Glomerular visceral epithelial cell (primary cell): ENCODE measurements at regions not wholly inside any gene's neighbourhood (a gene's known extent, or its start where the extent isn't known, plus 50 kb on each side); places are given as distances from the start of the nearest gene placed in this dataset.
A peak's percentile ranks its signal among the peaks of the same experiment; 100 is the strongest.
"Not testable (repeated sequence)": the region's sequence is repeated elsewhere in the genome, so short reads cannot be mapped to it uniquely, and the experiment has no call there.

Experiments used
- DNase-seq: peaks from one replicate; pipeline ENCODE4 v3.0.0-alpha.2; 2016; ENCODE audit errors: extremely low spot score

DNA sequence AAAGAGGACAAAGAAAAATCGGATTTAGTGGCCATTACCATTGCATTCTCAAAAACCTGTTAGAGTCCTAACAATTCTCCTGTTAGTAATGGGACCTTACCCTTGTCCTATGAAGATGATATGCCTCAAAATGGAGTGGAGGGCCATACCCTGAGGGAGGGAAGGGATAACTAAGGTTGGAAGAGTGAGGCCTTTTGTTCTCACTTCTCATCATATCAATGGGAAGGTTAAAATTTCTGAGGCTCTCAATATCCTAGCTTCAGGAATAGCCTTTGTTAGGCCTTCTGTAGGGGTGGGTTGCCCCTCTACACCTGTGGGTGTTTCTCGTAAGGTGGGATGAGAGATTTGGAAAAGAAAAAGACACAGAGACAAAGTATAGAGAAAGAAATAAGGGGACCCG is 109.4 kb upstream of the SGIP1 start:
- DNase-seq, result not testable (repeated sequence)

DNA sequence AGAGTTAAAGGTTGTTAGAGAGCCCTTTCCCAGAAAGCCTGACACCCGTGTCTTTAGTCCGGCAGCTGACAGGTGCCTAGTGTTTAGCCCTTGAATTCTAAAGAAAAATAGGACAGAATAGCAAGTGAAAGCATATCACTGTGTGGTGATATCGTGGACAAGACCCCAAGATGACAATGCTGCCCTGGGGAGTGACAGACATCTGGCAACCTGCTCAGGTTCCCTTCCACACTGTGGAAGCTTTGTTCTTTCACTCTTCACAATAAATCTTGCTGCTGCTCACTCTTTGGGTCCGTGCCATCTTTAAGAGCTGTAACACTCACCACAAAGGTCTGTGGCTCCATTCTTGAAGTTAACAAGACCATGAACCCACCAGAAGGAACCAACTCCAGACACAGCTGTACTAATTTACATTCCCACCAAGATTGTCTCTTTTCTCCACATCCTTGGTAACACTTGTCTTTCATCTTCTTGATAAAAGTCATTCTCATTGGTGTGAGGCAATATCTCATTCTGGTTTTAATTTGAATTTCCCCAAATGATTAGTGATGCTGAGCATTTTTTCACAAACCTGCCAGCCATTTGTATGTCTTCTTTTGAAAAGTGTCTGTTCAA is 107.6 kb upstream of the SGIP1 start:
- DNase-seq, result no peak

DNA sequence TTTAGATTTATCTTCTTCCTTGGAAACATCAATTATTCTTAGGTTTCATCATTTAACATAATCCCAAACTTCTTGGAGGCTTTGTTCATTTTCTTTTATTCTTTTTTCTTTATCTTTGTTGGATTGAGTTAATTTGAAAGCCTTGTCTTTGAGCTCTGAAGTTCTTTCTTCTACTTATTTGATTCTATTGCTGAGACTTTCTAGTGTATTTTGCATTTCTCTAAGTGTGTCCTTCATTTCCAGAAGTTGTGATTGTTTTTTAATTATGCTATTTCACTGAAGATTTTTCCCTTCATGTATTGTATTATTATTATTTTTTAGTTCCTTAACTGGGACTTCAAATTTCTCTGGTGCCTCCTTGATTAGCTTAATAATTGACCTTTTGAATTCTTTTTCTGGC is 103.1 kb upstream of the SGIP1 start:
- not testable (repeated sequence) for DNase-seq

DNA sequence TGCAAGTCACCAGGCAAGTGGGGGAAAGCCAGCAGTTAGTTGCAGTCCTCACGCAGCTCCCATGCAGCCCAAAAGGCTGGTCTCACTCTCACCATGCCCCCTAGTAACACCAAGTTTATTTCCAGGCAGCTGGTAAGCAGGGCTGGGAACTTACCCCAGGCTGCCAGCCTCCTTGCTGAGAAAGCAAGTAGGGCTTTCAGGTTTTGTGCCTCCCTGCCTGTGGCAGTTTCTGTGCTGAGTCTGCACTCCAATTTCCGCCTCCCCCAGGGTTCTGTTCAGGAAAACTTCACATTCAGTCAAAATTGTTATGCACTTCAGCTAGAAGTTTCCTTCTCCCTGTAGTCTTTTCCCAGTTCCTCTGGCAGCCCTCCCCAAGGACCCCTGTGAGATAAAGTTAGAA is 102.0 kb upstream of the SGIP1 start:
- no peak for DNase-seq

DNA sequence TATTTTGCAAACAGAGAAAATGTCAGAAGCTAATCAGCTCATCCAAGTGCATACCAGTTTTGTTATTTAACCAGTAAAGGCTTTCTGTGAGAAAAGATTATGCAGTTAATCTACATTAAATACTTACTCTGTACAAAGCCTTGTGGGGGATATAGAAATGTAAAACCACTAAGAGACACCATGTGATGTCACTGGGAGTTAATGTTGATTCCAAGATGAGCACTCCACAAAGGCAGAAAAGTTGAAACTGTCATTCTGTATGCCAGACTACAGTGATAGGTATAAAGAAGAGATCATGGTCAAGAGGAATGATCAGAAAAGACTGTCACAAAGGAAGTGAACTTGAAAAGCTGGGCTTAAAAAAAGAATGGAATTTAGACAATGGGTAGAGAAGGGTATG is 100.3 kb upstream of the SGIP1 start:
- no peak for DNase-seq

DNA sequence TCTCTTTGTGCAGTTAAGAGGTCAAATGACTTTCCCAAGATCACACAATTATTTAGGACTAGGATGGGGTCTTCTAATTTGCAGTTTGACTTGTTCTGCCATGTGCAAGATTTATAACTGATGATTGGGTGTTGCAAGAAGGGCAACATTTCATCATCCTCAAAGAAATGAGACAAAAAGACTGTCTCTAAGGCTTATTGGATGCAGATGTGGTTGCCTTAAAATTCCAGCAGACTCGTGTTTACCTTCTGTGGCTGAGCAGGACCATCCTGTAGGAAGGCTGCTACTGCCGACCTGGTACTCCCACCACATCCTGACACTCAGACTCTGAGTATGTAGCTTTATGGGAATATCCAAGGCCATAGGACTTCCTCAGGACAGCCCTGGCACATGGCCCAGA is 99.9 kb upstream of the SGIP1 start:
- peak; percentile 9 for DNase-seq

DNA sequence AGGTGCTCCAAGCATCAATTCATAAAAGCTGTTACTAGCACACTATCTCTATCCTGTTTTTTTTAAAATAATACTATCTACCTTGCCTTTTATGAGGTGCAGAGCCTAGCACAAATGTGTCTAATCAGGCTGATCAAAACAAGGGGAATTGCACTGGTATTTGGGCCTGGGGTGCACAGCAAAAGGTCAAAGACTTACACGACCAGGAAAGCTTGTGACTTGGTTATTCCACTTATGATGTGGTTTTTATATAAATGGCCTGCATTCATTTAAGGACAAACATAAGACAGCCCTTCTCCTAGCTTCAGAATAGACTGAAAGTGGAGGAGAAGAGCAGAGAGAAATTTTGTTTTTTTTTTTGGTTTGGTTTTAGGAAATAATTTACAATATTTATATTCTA is 98.4 kb upstream of the SGIP1 start:
- DNase-seq, result no peak

DNA sequence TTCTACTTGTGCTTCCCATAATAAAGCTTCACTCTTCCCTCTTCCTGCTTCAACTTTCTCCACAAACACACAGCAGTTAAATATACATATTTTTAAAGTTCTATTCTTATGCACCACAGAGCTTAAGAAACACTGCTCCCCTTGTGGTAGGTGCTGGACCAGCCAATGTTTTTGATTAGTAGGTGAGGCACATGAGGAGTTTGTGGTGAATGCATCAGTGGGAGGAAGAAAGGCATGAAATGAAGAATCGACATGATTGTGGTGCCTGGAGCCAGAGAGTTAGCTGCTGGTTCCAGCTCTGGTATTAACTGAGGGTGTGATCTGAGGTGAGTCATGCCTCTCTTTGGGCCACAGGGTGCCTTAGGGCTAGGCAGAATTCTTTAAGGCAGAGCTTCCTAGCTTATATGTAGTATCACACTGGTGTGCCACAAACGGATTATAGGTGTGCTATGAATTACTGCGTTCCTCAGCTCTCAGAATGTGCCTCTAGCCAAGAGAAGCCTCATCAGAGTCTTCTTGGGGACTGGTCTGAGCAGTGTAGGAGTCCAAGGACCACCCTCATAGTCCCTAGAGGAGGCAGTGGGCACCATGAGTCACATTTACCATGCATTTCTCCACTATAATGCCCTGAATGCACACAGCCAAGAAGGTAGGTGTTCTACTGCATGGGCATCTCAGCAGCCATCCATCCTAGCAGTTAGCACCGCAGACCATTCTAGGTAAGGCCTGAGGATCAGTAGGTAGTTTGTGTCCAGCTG is 97.4 kb upstream of the SGIP1 start:
- DNase-seq, result peak; percentile 67

DNA sequence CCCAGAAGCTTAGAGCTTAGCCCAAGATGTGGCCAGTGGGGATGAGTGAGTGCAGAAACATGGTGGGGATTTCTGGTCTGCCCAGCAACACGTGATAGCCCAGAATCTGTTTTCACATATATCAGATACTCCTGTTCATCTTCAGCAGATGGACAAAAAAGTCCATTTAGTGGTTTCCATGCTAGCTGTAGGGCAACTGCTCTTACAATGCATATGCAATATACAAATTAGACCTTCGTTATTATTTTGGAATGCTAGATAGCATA is 96.9 kb upstream of the SGIP1 start:
- no peak for DNase-seq

DNA sequence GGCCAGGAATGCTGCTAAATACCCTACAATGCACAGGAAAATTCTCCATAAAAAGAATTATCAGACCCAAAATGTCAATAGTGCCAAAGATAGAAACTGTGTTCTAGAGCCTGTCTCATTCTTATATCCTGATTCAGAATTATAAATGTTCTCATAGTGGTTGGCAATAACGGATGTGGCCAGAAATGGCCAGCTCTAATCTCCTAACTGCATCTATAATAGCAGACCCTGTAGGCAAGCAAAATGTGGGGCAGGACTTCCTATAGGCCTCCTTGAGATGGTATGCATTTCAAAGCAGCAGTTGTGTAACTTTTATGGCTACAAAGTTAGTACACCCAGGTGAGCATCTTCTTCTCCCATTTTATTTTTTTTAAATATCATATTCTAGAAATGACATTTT is 95.9 kb upstream of the SGIP1 start:
- DNase-seq, result no peak

DNA sequence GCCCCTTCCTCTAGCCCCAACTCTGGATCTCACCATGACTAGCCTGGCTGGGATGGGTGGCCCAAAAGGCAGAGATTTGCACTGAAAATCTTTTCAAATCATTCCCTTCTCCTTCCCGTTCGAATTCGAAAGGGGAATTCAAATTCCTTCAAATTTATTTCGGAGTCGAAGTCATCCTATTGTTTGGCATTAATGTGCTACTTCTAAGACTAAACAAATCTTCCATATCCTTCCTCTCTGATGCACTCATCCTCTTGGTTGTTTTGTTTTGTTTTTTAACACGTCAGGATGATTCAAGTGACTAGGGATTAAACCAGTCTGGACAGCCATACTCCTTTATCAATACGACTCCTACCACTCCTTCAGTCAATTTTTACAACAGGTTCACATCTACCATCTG is 95.5 kb upstream of the SGIP1 start:
- no peak for DNase-seq

DNA sequence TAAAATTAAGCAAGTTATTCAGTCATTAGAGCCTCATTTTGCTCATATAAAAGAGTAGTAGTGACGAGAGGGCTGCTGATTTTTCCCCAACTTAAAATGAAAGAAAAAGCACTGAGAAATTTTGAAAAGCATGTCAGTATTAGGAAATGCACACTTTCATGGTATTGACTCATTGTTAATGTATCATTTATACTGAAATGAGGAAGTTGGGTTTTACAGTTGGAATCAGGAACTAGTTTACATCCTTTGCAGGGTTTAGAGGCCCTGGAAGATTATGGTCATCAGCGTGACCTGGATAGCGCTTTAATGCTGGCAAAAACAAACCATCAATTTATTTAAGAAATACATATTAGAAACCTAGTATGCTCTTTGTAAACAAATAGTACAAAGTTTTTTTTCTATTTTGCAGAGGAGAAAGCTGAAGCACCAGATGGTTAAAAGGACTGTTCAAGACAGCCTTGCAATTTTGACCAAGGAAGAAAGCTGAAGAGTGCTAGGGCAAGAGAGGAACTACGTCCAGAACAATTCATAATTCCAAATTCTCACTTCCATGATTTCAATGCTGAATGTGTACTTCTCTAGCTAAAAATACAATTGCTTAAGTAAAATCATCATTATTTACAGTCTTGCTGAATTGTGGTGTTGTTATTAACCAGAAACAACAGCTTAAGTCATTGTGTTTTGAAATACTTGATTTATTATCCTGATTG is 94.8 kb upstream of the SGIP1 start:
- no peak for DNase-seq

DNA sequence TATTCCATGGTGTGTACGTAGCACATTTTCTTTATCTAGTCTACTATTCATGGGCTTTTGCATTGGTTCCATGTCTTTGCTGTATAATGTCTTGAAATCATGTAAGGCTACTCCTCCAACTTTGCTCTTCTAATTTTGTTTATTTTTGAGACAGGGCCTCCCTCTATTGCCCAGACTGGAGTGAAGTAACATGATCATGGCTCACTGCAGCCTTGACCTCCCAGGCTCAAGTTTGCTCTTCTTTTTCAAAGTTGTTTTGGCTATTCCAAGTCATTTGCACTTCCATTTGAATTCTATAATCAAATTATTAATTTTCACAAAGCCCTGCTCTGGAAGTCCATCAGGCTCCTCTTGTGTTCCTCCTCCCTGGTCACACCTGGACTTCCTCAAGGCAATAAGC is 90.2 kb upstream of the SGIP1 start:
- DNase-seq, result no peak

DNA sequence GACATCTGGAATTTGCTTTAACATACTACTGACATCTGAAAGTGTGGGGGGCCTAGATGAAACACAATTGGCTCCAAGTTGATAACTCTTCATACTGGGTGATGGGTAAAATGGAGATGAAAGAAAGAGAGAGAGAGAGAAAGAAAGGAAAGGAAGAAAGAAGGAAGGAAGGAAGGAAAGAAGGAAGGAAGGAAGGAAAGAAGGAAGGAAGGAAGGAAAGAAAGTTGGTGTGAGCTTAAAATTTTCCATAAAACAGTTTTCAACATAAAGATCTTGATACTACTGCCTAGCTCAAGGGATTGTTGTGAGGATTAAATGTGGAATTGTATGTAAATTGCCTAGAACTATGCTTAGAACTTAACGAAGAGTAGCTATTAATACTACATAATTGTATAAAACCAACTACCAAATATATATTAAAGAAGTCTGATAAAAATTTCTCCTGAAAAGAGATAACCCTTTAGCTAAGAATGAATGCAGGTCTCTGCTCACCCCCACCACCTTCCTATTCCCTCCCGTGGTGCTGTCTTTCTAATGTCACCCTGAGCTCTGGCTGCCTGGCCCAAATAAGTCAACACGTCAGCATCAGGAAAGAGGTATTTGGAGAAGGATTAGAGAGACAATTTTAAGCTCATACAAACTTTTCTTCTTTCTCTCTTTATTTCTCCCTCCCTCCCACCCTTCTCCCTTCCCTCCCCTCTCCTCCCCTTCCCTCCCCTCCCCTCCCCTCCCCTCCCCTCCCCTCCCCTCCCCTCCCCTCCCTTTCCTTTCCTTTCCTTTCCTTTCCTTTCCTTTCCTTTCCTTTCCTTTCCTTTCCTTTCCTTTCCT is 89.3 kb upstream of the SGIP1 start:
- no peak for DNase-seq

DNA sequence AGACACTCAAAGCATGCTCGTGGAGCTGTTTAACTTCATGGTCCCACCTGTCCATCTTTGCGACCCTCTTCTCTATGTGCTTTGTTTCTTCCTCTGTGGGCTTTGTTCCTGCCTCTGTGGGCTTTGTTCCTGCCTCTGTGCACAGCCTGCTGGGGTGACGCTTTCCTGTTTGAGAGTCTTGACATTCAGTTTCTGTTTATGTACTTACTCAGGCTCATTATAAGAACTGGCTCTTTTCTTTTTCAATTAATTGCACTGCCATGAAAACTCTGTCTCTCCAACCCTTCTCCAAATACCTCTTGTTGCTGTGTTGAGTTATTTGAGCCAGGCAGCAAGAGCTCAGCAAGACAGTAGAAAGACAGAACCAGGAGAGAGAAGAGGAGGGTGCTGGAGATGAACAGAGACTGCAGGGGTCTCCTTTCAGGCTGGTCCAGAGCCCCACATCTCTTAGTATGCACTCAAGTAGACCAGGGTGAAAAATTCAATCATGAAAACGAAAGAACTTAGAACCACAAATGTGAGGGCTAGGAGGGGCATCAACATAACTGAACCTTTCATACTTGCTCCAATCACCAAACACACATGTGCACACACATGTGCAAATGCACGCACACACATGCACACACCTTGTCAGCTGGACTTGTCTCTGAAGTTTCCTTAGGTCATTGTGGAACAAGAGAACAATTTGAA is 88.3 kb upstream of the SGIP1 start:
- no peak for DNase-seq

DNA sequence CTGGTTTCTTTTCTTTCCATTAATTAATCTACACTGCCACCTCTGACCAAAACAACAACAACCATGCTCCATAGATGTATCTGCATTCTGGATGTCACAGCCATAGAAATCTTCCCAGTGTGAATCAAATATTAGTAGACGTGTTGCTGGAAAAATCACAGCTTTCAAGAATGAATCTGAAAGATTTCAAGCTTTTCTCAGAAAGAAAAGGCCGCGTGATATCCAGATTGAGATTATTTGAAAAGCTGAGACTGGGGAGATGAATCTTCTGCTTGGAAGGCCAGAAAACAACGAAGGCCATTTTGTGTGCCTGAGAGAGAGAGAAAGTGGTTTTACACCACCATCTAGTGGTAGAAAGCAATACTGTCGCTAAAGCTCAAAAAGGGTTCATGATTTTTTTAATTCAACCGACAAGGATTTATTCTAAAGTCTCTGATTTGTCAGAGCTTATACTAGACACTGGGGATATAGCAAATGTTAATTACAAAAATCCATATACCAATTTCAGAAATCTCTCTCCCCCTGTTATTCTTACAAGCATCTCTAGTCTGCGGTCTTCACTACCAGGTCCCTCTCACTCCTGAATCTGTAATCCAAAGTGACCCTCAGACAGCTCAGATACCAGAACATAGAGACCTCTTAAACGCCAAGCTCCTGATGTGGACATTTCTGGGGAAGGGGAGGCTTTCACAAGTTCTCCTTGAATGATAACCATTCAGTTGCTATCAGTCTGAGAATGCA is 87.5 kb upstream of the SGIP1 start:
- peak; percentile 67 for DNase-seq

DNA sequence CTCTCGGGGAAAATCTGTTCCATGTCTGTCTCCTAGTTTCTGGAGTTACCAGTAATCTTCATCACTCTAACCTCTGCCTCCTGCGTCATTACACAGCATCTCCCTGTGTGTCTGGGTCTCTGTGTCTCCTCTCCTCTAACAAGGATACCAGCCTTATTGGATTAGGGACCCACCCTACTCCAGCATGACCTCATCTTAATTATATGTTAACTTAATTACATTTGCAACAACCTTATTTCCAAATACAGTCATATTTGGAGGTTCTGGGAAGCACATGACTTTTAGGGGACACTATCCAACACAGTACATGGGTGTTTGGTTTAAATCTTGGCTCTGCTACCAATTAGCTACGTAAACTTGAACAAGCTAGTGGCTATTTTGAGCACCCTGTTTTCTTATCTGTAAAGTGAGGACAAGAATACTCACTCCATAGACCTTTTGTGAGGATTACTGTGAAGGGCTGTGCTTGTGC is 83.9 kb upstream of the SGIP1 start:
- no peak for DNase-seq

DNA sequence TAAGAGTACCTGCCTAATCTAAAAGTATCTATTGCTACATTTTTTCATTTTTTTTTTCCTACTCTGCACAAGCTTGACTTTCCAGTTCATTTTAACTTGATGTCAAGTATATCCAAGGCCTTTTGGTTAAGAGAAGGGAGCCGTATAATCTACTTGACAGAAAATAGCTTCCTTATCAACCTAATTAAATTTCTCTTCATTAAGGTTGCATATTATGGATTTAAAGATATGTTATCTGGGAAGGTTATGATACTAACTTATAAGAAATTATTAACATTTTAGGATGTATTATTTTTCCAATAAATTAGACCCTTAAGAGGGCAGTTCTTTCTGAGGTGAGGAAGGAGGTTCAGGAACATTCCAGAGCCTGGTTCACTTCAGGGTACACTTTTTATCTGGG is 83.1 kb upstream of the SGIP1 start:
- no peak for DNase-seq

DNA sequence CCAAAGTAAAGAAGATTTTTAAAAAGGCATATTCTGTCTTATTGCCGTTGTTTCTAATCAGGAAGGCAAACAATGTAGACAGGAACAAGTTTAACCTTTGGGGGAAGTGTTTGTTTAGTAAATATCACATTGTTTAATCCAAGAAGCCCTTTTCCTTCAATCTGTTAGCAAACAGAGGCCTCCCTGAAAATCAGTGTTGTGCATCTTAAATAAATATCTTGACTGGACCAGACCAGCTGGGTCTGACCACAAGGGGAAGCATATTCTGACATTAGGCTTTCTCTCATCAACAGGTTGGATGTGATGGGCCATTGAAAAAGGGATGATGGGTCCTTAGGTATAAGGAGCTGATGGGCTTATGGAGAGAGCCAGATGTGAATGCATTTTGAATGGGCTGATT is 81.8 kb upstream of the SGIP1 start:
- no peak for DNase-seq

DNA sequence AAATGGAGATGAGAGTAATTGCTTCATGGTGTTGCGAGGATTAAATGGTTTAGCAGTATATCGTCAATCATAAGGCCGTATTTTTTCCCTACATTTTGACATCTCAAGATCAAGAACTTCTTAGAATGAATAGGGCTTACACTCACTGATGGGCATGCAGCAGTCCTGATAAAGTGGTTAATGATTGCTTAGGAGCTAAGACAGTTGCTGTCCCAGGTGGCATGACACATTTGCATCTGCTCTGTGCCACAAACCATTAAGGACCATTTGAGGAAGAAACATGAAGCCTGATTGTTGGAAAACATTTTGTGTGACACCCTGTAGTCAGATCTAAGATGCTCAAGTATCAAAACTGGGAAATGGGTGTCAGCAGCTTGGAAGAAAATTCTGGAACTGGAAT is 81.0 kb upstream of the SGIP1 start:
- no peak for DNase-seq

DNA sequence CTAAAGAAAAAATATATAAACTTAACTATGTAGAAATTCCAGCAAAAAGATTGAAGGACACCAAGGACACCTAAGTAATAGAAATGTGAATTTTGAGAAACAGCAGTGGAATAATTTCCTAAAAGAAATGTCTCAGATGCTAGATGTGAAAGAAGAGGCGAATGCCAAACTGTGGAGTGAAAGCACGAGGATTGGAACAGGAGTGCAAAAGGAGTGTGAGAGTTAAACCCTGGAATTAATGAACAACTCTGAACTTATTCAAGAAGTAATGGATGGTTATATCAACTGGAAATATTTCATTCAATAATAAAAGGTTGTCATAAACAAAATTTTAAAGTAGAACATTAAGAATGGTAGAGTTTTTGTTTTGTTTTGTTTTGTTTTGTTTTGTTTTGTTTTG is 78.5 kb upstream of the SGIP1 start:
- no peak for DNase-seq
